ENCODE measurements at regions not wholly inside any gene's neighbourhood (a gene's known extent, or its start where the extent isn't known, plus 50 kb on each side); places are given as distances from the start of the nearest gene placed in this dataset.
A peak's percentile ranks its signal among the peaks of the same experiment; 100 is the strongest.
"Not testable (repeated sequence)": the region's sequence is repeated elsewhere in the genome, so short reads cannot be mapped to it uniquely, and the experiment has no call there.

DNA sequence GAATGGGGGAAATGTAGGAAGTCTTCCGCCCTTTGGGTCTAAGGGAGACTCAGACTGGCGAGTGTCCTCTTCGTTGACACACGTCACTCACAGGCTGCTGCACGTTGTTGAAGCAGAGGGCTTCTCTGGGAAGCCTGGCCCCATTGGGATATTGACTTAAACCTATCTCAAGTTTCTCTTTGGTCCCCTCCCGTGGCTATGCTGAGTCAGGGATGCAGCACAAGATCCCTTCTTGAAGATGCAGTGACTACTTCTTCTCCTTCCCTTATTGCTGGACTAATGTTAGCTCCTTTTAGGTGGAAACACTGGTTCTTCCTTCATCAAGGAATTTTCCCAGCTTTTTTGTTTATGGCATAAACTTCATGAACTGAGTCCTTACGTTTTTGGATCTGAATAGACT is 89.8 kb upstream of the CCDC71L start:
- no peak for DNase-seq

DNA sequence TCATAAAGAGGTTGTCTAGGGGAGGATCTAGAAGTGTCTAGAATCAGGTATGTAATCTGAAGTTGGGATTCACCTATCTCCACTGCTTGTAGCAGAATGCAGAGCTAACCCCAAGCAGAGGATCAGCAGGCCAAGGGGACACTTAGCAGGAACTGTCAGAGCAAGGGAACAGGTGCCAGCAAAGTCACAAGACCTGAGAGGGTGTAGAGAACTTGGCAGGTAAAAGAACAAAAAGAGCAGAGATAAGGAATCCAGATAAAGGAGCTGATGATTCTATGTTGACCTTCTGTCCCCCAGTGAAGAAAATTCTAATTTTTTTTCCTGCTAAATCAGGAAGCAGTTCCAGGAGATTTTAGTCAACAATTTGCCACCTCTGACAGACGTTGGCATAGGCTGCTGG is 91.4 kb upstream of the CCDC71L start:
- DNase-seq, result no peak

DNA sequence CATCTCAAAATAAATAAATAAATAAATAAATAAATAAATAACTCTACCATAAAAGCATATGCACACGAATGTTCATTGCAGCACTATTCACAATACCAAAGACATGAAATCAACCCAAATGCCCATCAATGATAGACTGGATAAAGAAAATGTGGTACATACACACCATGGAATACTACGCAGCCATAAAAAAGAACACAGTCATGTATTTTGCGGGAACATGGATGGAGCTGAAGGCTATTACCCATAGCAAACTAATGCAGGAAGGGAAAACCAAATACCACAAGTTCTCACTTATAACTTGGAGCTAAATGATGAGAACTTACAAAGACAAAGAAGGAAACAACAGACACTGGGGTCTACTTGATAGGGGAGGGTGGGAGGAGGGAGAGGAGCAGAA is 94.1 kb upstream of the CCDC71L start:
- not testable (repeated sequence) for DNase-seq

DNA sequence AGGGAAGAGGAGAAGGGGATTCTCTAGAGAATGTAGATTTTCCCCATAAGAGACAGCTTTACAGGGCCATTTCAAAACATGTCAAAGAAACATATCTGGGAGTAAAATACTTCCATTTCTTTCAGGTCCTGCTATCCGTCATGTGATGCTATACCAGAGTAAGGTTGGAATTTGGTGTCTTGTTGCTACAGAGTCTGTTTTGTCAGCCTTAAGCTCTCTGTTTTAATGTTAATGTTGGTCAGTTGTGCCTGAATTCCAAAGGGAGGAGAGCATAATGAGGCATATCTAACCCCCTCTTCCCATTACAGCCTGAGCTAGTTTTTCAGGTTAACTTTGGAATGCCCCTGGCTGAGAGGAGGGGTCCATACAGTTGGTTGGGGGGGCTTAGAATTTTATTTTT is 94.7 kb upstream of the CCDC71L start:
- DNase-seq, result no peak

DNA sequence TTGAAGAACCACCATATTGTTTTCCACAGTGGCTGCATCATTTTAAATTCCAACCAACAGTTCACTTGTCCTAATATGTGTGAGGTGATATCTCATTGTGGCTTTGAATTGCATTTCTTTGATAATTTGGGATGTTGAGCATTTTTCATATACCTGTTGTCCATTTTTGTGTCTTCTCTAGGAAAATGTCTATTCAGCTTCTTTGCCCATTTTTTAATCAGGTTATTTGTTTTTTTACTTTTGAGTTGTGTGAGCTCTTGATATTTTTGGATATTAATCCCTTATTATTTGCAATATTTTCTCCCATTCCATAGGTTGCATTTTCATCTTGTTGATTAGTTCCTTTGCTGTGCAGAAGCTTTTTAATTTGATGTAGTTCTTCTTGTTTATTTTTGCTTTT is 95.1 kb upstream of the CCDC71L start:
- DNase-seq, result no peak

DNA sequence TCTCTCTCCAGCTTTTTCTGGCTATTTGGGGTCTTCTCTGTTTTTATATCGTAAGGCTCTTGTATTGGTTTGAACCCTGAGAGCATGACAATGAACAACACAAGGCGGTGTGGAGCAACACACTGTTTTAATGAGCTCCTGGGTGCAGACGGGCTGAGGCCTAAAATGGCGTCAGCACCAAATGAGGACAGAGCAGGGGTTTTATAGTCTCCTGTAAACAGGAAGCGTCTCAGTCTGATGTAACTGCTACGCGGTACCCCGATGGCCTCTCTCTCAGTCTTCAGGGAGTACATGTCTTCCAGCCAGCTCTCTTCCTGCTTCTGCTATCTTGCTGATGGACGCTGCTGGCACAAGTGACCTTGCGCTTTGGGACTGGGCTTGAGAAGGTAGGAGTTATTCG is 95.9 kb upstream of the CCDC71L start:
- no peak for DNase-seq

DNA sequence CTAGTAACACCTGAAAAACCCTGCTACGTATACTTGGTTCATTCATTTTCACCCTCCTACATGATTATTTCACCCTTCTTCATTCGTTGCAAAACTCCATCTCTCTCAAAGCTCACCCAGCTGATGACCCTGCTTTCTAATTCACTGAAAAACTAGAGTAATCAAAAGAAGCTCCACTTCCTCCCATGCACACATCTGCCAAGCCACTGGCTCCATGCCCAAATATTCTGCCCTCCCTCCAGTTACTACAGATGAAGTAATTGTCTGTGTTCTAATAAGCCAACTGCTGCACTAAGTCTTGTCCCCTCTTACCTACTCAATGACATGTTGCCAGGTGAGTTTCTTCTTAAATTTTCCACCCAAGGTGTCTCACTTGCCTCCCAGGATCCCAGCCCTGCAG is 96.9 kb upstream of the CCDC71L start:
- DNase-seq, result peak in 1 of 3 experiments; percentile 41

DNA sequence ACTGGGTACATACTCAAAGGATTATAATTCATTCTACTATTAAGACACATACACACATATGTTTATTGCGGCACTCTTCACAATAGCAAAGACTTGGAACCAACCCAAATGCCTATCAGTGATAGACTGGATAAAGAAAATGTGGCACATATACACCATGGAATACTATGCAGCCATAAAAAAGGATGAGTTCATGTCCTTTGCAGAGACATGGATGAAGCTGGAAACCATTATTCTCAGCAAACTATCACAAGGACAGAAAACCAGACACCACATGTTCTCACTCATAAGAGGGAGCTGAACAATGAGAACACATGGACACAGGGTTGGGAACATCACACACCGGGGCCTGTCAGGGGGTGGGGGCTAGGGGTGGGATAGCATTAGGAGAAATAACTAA is 101.9 kb upstream of the CCDC71L start:
- DNase-seq, result not testable (repeated sequence)

DNA sequence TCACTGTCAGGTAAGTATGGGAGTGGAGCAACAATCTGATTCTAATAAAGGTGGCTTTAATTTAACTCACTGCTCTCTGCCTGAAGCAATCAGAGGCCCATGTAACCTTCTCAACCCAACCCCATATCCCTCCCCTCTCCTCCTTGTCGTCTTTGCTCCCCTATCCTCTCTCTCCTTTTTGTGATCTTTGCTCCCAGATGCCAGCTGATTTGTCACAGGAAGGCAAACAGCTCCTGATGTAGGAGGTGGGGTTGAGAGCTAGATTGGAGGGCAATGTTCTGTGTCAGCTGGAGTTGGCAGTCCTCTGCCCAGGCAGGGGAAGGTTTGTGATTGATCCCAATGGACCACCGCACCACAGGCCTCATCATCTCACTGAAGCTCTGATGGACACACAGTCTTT is 101.4 kb upstream of the PIK3CG start:
- DNase-seq, result no peak

DNA sequence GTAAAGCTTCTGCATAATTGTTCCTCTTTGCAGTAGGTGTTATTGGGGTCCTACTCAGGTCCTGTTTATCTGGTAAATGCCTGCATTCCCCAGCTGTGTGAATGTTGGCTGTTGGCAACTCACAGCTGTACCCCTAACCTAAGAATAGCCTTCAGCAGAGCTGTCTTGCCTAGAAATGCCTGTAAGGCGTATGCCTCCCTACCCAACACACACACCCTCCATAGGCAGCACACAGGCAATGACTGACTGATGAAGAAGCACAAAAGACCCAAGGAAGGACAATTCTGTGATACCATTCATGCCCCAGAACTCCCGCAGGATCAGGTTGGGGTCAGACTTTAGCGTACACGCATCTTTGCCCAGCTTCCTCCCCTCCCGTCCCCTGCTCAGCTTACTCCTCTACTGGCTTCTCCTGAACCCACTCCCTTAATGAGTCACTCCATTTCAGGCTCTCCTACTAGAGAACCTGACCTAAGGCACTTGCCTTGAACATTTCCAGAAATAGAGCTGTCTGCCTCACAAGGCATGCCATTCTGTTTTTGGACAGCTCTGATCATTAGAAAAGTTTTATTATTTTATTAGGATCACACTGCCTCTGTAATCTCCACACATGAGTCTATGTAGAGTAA is 99.2 kb upstream of the PIK3CG start:
- no peak for DNase-seq

DNA sequence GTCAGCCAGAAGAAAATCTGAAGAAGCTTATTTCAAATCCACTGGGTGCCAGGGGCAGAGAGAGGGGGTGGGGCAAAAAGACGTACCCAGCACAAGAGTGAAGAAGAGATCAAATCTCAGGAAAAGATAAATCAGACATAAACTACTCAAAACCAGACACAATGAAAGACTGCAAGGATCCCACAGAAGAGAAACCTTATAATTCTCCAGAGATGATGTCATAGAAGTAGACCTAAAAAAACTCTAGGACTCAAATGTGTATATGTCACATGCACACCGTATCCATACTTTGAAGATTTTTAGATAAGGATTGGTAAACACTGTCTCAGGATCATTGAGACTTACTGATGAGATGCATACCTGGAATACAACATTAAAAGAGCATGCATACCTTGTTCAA is 98.5 kb upstream of the PIK3CG start:
- no peak for DNase-seq

DNA sequence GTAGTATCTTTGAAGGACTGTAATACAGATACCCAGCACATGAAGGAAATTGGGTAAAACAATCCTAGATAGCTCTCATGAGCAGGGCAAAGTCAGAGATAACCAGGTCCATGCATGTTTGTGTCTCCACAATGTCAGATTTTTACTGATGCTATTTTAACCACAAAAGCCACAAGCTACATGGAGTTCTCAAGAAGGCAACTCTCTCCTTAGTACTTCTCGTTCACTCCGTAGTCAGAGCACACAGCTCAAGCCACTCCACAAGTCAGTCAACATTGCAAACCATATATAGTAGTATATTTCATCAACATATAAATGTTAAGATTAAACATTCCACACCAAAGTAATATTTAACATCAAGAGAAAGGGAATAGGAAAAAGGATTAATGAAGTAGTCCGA is 98.0 kb upstream of the PIK3CG start:
- no peak for DNase-seq

DNA sequence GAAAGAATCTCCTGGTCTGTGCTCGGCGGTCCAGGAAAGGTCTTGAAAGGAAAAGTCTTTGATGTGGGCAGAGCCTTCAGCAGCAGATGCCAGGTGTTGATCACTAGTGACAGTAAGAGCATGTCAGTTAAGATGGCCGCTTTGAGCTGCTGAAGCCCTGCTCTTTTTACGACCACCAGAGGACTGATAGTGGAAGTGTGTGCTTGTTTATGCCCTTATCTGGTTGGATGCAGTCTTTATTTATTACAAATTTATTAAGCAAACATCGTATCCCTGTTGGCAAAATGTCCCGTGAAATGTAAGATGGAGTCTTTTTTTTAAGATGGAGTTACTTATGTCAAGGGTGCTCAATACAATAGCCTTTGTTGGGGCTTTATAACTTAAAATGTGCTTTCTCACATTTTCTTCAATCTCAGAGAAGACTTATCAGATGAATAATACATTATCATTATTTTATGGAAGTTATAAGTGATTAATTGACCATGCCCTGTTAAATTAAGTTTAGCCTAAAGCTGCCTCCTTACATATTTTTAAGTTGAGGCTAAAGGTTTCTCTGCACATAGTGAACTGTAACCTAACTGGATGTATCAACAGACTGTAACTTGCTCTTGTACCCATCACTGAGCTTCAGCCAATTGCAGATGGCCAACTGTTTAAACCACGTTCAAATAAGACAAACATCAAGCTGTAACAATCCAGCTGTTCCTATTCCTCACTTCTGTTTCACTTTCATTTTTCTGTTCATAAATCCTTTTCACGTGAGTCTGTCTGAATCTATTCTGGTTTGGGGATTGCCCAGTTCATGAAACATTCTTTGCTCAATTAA is 97.4 kb upstream of the PIK3CG start:
- DNase-seq, result no peak

DNA sequence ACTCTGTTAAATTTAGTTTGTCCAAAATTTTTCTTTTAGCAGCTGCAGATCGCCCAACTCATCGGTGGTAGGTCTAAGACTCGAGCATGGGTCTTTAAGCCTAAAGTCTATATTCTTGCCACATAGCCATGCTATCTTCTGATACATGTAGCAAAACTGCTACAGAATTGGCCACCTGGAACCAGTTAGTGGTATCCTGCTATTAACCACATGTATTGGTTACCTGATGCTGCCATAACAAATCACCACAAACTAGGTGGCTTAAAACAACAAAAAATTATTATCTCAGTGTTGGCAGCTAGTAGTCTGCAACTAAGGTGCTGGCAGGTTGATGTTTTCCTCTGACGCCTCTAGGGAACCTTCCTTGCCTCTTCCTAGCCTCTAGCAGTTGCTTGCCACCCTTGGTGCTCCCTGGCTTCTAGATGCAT is 96.7 kb upstream of the PIK3CG start:
- no peak for DNase-seq

DNA sequence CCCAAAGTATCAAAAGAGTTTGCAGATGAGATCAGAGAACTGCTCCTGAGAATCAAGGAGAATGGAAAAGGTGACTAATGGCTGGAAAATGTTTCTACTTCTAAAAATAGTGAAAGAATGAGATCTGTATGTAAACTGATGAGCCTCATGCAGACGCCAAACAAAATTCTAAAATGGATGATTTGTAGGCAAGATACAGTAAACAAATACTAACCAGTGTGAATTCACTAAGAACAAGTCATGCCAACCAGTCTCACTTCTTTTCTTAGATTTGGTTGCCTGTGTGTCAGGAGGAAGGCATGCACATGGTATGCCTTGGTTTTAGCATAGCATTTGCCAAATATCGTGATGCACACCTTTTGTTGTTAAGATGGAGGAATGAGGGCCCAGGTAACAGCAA is 94.9 kb upstream of the PIK3CG start:
- DNase-seq, result no peak

DNA sequence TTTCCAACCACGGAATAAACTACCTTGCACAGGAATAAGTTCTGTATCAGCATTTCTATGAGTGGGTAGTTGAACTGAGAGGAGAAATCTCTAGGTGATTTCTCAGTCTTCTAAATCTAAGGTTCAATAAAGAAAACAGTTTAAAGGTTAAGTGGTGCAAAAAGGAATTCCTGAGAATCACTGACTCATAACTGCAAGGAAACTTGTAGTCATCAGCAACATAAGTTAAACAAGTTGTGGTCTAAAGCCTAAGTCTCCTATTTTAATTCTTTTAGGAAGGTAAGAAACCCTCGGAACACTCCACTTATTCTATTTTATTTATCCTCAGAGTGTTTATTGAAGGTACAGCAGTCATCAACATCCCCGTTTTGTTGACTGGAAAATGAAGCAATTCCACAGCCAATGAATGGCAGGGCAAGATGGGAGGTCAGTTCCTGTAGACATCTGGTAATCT is 92.4 kb upstream of the PIK3CG start:
- DNase-seq, result no peak

DNA sequence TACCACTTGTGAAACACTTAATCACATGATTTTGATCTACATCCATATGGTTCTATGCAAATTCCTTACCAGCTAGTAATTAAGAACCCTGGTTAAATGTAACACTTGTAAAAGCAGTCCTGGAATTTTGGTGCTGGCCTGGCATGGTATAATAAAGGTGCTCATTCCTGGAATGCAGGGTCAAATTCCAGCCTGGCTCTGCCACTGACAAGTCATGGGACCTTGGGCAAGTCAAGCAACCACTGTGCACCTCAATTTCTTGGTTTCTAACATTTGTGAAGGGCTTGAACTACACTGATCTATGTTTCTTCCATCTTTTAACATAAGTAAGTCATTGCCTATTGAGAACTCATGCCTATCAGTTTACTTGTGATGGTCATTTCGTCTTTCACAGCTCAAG is 91.9 kb upstream of the PIK3CG start:
- no peak for DNase-seq

DNA sequence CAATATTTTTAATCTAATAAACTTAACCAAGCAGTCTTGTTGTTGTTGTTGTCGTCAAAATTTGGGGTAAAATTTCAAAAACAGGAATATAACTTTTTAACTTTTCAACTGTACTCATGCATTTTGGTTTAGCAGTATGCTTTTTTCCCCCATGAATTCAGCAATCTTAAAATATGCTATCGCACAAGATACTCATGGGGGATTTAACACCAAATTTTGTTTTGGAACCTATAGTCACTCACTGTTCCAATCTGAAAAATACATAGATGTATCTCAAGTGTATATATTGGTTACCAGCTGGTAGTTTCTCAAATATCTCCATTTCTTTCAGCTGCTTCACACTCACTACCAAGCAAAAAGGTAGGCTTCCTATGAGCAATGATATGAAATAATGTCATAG is 91.4 kb upstream of the PIK3CG start:
- no peak for DNase-seq

DNA sequence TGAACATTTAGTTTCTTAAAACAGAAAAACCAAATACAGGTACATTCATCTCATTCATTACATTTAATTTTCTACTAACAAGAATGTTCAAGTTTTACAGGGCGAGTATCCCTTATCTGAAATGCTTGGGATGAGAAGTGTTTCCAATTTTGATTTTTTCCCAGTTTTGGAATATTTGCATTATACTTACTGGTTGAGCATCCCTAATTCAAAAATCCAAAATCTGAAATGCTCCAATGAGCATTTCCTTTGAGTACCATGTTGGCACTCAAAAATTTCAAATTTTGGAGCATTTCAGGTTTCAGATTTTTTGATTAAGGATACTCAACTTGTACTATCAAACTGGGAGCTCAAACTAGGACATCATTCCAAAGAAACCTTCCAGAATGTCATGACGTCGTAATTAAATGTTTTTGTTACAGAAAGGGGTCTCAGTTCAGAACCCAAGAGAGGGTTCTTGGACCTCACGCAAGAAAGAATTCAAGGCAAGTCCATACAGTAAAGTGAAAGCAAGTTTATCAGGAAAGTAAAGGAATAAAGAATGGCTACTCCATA is 90.8 kb upstream of the PIK3CG start:
- DNase-seq, result no peak

DNA sequence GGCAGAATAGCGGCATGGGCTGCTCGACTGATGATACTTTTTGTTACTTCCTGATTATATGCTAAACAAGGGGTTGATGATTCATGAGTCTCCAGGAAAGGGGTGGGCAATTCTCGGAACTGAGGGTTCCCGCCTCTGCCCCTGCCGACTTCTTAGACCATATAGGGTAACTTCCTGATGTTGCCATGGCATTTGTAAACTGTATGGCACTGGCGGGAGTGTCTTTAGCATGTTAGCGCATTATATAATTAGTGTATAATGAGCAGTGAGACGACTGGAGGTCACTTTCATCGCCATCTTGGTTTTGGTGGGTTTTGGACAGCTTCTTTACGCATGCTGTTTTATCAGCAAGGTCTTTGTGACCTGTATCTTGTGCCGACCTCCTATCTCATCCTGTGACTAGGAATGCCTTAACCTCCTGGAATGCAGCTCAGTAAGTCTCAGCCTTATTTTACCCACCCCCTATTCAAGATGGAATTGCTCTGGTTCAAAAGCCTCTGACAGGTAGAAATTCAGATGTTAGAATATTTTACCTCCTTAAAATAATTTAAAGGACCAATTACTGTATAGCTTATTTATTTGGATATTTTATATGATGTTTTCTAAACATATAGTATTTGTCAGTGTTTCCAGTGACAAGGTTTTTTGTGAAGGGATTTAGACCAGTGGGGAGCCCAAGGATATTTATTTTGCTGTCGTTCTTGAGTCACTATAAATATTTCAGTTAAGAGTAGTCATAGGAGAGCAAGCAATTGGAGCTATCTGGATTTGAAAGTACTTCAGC is 90.1 kb upstream of the PIK3CG start:
- no peak for DNase-seq

DNA sequence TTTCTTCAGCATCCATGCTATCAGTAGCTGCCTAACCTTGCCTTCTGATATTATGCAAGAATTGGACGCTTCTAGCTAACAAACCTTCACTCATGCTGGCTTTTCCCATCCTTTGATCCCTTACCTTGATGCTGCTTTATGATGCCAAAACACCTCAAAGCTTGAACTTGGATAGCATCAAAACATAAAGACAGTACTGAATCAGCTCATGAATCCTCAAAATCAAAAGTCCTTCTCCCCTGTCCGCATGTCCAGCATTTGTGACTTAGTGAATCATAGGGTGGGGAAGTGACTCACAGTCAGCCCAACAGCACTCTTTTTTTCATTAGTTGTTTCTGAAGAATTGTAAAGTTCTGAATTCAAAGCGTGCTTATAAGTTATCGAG is 89.5 kb upstream of the PIK3CG start:
- no peak for DNase-seq

DNA sequence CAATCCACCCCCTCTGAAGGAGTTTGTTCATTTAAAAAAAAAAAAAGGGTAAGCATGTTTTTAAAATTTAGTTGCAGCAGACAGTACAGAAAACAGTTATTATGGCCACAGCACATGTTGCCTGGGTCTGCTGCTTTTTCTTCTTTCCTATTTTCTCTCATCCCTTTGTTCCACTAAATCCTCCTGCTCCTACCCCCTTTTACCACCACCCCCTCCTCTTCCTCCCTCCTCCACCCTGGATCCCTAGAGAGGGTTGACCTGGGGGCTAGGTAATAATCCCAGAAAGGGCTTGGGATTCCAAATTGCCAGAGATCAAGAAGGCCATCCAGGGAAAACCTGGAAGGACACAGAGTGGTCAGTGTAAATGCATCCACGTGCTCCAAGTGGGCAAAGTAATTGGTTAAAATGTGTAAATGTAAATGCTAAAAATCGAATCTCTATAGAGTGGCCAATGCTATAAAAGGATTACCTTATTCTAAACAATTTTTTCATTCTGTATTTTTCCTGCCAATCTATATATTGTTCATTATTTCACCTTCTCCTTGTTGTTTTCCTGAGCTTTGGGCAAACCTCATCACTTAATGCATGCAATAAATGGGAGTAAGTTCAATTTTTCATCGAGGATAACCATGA is 89.0 kb upstream of the PIK3CG start:
- DNase-seq, result no peak
